Type B pancreatic cell (in vitro differentiated cells): ENCODE measurements at regions not wholly inside any gene's neighbourhood (a gene's known extent, or its start where the extent isn't known, plus 50 kb on each side); places are given as distances from the start of the nearest gene placed in this dataset.

Experiments
- DNase-seq: peaks from one replicate; pipeline ENCODE4 v3.0.0; 2021; ENCODE audit warnings: mixed read lengths; ENCODE audit not compliant: unreplicated experiment; ENCODE audit errors: extremely low spot score
- H3K27ac Mint-ChIP-seq: 2 replicates; pipeline ENCODE4 v1.8.0; 2021; ENCODE audit warnings: mild to moderate bottlenecking, mixed read lengths
- H3K27me3 Mint-ChIP-seq: 2 replicates; pipeline ENCODE4 v1.8.0; 2021; ENCODE audit warnings: mixed read lengths
- H3K36me3 Mint-ChIP-seq: 2 replicates; pipeline ENCODE4 v1.8.0; 2021; ENCODE audit warnings: mixed read lengths
- H3K4me1 Mint-ChIP-seq: one replicate; pipeline ENCODE4 v1.8.0; 2021; ENCODE audit warnings: mixed read lengths; ENCODE audit not compliant: unreplicated experiment
- H3K4me3 Mint-ChIP-seq: 2 replicates; pipeline ENCODE4 v1.8.0; 2021; ENCODE audit warnings: mild to moderate bottlenecking, mixed read lengths
- H3K9me3 Mint-ChIP-seq: 2 replicates; pipeline ENCODE4 v1.8.0; 2021; ENCODE audit warnings: mixed read lengths
- CTCF ChIP-seq: fragments of 200-600 bp; sonication (generic); conservative IDR thresholded peaks from 2 replicates; pipeline ENCODE4 v1.5.0; 2021; ENCODE audit warnings: antibody characterized with exemption, mild to moderate bottlenecking

- no peak for DNase-seq
- Mint-ChIP-seq H3K9me3 (no peaks in the 10 kb centered on the region), H3K36me3 (no peaks in the 10 kb centered on the region), H3K27me3 (peaks cover 5% of the 10 kb centered on the region), H3K4me1 (peaks cover 29% of the 10 kb centered on the region), H3K27ac (no peak overlapping the region), H3K4me3 (no peak overlapping the region)
- no peak for TF ChIP-seq CTCF
Observed at GRCh38 chr13:59476366-59476765, 687.4 kb downstream of the DIAPH3 start.

GRCh38 chr13:59477011-59477410, 686.7 kb downstream of the DIAPH3 start:
- Mint-ChIP-seq H3K27ac (no peak overlapping the region), H3K27me3 (peaks cover 5% of the 10 kb centered on the region), H3K4me1 (peaks cover 29% of the 10 kb centered on the region), H3K9me3 (no peaks in the 10 kb centered on the region), H3K36me3 (no peaks in the 10 kb centered on the region), H3K4me3 (no peak overlapping the region)
- no peak for DNase-seq
- TF ChIP-seq CTCF: peak; percentile 56

- no peak overlapping the region for H3K4me3 Mint-ChIP-seq
- TF ChIP-seq CTCF: no peak
- H3K27me3 Mint-ChIP-seq: peaks cover 5% of the 10 kb centered on the region
- no peak overlapping the region for H3K27ac Mint-ChIP-seq
- H3K4me1 Mint-ChIP-seq: peaks cover 39% of the 10 kb centered on the region
- no peaks in the 10 kb centered on the region for H3K36me3 Mint-ChIP-seq
- H3K9me3 Mint-ChIP-seq: no peaks in the 10 kb centered on the region
- DNase-seq: no peak
Observed at GRCh38 chr13:59478908-59479307, 684.8 kb downstream of the DIAPH3 start.

GRCh38 chr13:59479629-59480028, 684.1 kb downstream of the DIAPH3 start:
- H3K4me3 Mint-ChIP-seq: no peak overlapping the region
- DNase-seq: no peak
- no peaks in the 10 kb centered on the region for H3K36me3 Mint-ChIP-seq
- H3K27me3 Mint-ChIP-seq: peaks cover 5% of the 10 kb centered on the region
- H3K4me1 Mint-ChIP-seq: peaks cover 40% of the 10 kb centered on the region
- no peaks in the 10 kb centered on the region for H3K9me3 Mint-ChIP-seq
- H3K27ac Mint-ChIP-seq: no peak overlapping the region
- TF ChIP-seq CTCF: no peak

GRCh38 chr13:59480396-59481259, 683.1 kb downstream of the DIAPH3 start:
- Mint-ChIP-seq H3K9me3 (no peaks in the 10 kb centered on the region), H3K4me1 (peaks cover 40% of the 10 kb centered on the region), H3K36me3 (no peaks in the 10 kb centered on the region), H3K4me3 (no peak overlapping the region), H3K27ac (no peak overlapping the region), H3K27me3 (peaks cover 5% of the 10 kb centered on the region)
- no peak for TF ChIP-seq CTCF
- no peak for DNase-seq
